Hepatocyte (in vitro differentiated cells): ENCODE measurements at regions not wholly inside any gene's neighbourhood (a gene's known extent, or its start where the extent isn't known, plus 50 kb on each side); places are given as distances from the start of the nearest gene placed in this dataset.

ENCODE experiments used
- EZH2phosphoT487 ChIP-seq: fragments of 200-600 bp; sonication (generic); IDR thresholded peaks from one replicate; pipeline ENCODE4 v1.6.1; 2018; ENCODE audit warnings: antibody characterized with exemption, mild to moderate bottlenecking, low read depth, moderate library complexity; ENCODE audit not compliant: unreplicated experiment, severe bottlenecking
- TF ChIP-seq, protein P1 (sequence below): fragments of 200-600 bp; sonication (generic); IDR thresholded peaks from 2 replicates; pipeline ENCODE4 v1.5.1; 2016; ENCODE audit warnings: antibody characterized with exemption, mild to moderate bottlenecking; ENCODE audit not compliant: poor library complexity

DNA sequence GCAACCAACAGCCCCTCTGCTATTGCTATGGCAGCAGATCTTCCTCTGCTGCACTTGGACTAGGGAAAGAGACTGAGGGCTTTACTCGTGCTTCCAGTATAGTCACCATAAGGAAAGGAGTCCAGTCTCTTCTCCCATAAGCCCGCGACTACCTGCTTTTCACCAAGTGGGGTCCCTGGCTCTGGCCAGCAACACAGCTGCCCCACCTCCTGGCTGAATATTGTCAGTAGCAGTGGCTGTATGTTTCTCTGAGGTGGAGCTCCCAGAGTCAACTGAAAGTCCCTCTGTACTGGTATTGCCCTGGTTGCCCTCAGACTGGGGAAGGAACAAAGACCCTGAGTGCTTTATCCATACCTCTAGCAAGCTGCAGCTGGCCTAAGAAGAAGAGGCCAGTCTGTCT lies 719.6 kb downstream of the SQOR start:
- TF ChIP-seq, protein P1, sequence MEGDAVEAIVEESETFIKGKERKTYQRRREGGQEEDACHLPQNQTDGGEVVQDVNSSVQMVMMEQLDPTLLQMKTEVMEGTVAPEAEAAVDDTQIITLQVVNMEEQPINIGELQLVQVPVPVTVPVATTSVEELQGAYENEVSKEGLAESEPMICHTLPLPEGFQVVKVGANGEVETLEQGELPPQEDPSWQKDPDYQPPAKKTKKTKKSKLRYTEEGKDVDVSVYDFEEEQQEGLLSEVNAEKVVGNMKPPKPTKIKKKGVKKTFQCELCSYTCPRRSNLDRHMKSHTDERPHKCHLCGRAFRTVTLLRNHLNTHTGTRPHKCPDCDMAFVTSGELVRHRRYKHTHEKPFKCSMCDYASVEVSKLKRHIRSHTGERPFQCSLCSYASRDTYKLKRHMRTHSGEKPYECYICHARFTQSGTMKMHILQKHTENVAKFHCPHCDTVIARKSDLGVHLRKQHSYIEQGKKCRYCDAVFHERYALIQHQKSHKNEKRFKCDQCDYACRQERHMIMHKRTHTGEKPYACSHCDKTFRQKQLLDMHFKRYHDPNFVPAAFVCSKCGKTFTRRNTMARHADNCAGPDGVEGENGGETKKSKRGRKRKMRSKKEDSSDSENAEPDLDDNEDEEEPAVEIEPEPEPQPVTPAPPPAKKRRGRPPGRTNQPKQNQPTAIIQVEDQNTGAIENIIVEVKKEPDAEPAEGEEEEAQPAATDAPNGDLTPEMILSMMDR: no peak
- TF ChIP-seq EZH2phosphoT487: no peak
